RWPE2 (cell line): ENCODE measurements at regions not wholly inside any gene's neighbourhood (a gene's known extent, or its start where the extent isn't known, plus 50 kb on each side); places are given as distances from the start of the nearest gene placed in this dataset.

ENCODE experiments used
- ATAC-seq: fragments of 200-7000 bp; cut with Tn5 transposase; 3 replicates; pipeline ENCODE4 v1.9.1; 2021; ENCODE audit warnings: low read depth
- DNase-seq: peaks from one replicate; pipeline ENCODE4 v3.0.0-alpha.2; 2020; ENCODE audit warnings: low spot score
- H3K27ac ChIP-seq: fragments of 450-650 bp; 2 replicates; pipeline ENCODE4 v1.5.1; 2017; ENCODE audit warnings: mild to moderate bottlenecking; ENCODE audit not compliant: poor library complexity, severe bottlenecking
- H3K27me3 ChIP-seq: fragments of 250-450 bp; sonication (Bioruptor Pico); 2 replicates; pipeline ENCODE4 v1.5.1; 2021; ENCODE audit warnings: mild to moderate bottlenecking, moderate library complexity; ENCODE audit not compliant: insufficient read depth, poor library complexity, severe bottlenecking
- H3K36me3 ChIP-seq: fragments of 250-450 bp; sonication (Bioruptor Pico); 2 replicates; pipeline ENCODE4 v1.5.1; 2020; ENCODE audit warnings: low read depth, mild to moderate bottlenecking, moderate library complexity
- H3K4me1 ChIP-seq: fragments of 250-450 bp; sonication (Bioruptor Pico); 2 replicates; pipeline ENCODE4 v1.5.1; 2021; ENCODE audit warnings: mild to moderate bottlenecking, moderate library complexity; ENCODE audit not compliant: insufficient read depth, poor library complexity, severe bottlenecking
- H3K4me3 ChIP-seq: fragments of 250-450 bp; sonication (Bioruptor Pico); 2 replicates; pipeline ENCODE4 v1.5.1; 2021; ENCODE audit warnings: mild to moderate bottlenecking, moderate library complexity; ENCODE audit not compliant: severe bottlenecking
- H3K9me3 ChIP-seq: fragments of 250-450 bp; sonication (Bioruptor Pico); 2 replicates; pipeline ENCODE4 v1.5.1; 2021; ENCODE audit warnings: mild to moderate bottlenecking, moderate library complexity; ENCODE audit not compliant: severe bottlenecking
- TF ChIP-seq, protein P1 (sequence below): fragments of 450-650 bp; IDR thresholded peaks from one replicate; pipeline ENCODE4 v1.5.1; 2017; ENCODE audit warnings: mild to moderate bottlenecking, moderate library complexity; ENCODE audit not compliant: poor library complexity, severe bottlenecking

DNA sequence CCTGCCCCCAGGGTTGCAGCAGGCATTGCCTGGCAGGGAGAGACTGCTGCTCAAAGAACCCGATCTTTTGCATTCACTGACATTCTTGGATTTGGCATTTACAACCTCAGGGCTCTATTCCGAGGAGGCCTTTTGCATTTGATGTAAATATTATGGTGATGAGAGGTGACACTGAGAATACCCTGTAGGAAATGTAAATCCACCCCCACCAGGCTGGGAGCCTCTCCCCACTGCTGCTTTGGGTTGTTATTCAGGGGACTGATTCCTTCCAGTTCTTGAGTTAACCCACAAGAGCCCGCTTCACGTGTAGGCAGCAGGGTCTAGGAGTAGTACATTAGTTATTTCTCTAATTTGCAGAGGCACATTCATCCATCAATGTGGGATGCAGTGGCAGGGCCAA lies 55.5 kb upstream of the ARAP3 start:
- Histone ChIP-seq H3K4me3 (no peak overlapping the region), H3K4me1 (no peaks in the 10 kb centered on the region), H3K36me3 (no peaks in the 10 kb centered on the region), H3K9me3 (no peaks in the 10 kb centered on the region), H3K27ac (no peak overlapping the region), H3K27me3 (no peaks in the 10 kb centered on the region)
- no peak for DNase-seq
- TF ChIP-seq, protein P1, sequence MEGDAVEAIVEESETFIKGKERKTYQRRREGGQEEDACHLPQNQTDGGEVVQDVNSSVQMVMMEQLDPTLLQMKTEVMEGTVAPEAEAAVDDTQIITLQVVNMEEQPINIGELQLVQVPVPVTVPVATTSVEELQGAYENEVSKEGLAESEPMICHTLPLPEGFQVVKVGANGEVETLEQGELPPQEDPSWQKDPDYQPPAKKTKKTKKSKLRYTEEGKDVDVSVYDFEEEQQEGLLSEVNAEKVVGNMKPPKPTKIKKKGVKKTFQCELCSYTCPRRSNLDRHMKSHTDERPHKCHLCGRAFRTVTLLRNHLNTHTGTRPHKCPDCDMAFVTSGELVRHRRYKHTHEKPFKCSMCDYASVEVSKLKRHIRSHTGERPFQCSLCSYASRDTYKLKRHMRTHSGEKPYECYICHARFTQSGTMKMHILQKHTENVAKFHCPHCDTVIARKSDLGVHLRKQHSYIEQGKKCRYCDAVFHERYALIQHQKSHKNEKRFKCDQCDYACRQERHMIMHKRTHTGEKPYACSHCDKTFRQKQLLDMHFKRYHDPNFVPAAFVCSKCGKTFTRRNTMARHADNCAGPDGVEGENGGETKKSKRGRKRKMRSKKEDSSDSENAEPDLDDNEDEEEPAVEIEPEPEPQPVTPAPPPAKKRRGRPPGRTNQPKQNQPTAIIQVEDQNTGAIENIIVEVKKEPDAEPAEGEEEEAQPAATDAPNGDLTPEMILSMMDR: no peak
- ATAC-seq: no peak

DNA sequence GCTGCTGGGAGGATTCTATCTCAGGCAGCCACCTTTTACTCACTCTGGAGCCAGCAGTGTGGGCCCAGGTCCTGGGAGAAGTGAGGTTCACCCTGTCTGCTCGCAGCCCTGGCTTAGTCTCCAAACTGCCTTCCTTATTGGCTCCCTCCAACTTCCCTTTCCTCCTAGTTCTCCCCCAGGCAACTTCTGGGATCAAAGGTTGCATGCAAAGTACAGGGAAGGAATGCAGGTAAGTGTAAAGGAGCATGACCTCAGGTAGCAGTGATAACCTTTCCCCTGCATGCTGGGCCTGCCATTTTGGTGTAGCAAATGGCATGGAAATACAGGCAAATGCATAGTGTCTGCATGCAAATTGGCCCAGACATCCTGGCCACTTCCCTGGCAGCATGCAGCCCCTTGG lies 53.8 kb upstream of the ARAP3 start:
- ATAC-seq: no peak
- no peak overlapping the region for H3K27ac ChIP-seq
- no peak for DNase-seq

DNA sequence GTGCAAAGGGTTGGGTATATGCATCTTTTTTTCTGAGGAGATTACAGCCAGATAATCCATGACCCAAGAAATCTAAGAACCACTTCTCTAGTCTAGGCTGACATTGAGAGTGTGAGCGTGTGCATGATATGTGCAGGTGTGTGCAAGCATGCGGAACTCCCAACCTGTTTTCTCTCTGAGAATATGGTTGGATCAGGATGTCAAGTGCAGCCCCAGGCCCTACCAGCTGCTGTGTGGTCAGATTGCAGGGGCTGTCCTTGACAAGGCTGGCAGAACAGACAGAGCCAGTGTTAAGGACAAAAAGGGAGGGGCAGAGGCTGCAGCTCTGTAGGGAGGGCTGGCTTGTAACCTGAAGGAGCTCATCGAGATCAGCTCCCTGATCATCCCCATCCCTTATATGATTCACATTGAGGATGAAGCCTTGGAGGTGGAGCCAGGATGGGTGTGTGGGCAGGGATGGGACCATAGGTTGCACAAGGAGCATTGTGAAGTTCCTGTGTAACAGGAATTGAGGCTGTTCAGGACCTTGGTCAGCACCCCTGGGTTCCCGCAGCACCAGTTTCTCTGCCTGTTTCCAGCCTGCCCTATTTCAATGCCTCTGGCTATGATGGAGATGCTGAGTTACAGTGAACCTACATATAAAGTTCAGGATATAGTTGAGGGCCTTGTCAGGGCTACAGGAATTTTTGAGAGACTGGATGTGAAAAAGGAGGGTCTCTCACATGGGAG lies 52.6 kb upstream of the ARAP3 start:
- no peaks in the 10 kb centered on the region for H3K27me3 ChIP-seq
- TF ChIP-seq, protein P1: no peak
- peak; percentile 69 for DNase-seq
- no peaks in the 10 kb centered on the region for H3K9me3 ChIP-seq
- peak; percentile 87 for ATAC-seq
- no peak overlapping the region for H3K4me3 ChIP-seq
- H3K4me1 ChIP-seq: no peaks in the 10 kb centered on the region
- H3K27ac ChIP-seq: no peak overlapping the region
- no peaks in the 10 kb centered on the region for H3K36me3 ChIP-seq

More for the DNA sequence above, 53.8 kb upstream of the ARAP3 start:
- Histone ChIP-seq H3K36me3 (no peaks in the 10 kb centered on the region), H3K4me3 (no peak overlapping the region), H3K4me1 (no peaks in the 10 kb centered on the region), H3K9me3 (no peaks in the 10 kb centered on the region), H3K27me3 (no peaks in the 10 kb centered on the region)
- TF ChIP-seq, protein P1: no peak

DNA sequence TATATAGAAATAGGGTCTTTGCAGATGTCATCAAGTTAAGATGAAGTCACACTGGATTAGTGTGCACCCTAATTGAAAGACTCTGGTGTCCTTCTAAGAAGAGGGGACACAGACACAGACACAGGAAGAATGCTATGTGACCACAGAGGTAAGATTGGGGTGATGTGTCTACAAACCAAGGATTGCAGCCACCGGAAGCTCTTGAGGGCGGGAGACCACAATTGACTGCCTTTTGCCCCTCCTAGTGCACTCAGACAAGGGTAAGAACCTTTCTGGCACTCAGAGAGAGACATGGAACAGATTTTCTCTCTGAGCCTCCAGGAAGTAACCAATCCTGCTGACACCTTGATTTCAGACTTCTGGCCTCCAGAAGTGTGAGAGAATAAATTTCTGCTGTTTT lies 51.2 kb upstream of the ARAP3 start:
- Histone ChIP-seq H3K36me3 (no peaks in the 10 kb centered on the region), H3K27me3 (no peaks in the 10 kb centered on the region), H3K4me1 (no peaks in the 10 kb centered on the region), H3K4me3 (no peak overlapping the region), H3K9me3 (no peaks in the 10 kb centered on the region), H3K27ac (no peak overlapping the region)
- DNase-seq (no peak), ATAC-seq (no peak)
- TF ChIP-seq, protein P1: no peak

DNA sequence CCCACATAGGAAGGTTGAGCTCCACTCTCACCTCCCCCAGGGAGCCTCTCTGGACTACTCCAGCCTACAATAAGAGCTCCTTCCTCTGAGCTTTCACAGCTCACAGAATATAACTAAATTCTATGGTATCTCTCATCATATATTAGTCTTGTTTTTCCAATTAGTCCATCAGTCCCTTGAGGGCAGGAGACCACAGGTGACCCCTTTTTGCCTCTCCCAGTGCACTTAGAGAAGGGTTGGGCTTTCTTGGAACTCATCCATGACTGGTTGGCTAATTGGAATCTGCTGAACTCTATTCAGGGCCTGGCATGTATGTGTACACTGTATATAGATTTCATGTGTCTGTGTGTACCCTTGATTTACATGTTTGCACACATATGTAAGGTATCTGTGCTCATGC lies 50.4 kb upstream of the ARAP3 start:
- H3K36me3 ChIP-seq: no peaks in the 10 kb centered on the region
- DNase-seq (no peak), ATAC-seq (no peak)
- H3K27ac ChIP-seq: no peak overlapping the region
- no peaks in the 10 kb centered on the region for H3K27me3 ChIP-seq
- H3K4me3 ChIP-seq: no peak overlapping the region
- no peaks in the 10 kb centered on the region for H3K9me3 ChIP-seq
- TF ChIP-seq, protein P1: no peak
- no peaks in the 10 kb centered on the region for H3K4me1 ChIP-seq
